GM18868 (cell line): ENCODE measurements at regions not wholly inside any gene's neighbourhood (a gene's known extent, or its start where the extent isn't known, plus 50 kb on each side); places are given as distances from the start of the nearest gene placed in this dataset.

Source experiments
- ATAC-seq: cut with Tn5 transposase; IDR thresholded peaks from one replicate; pipeline ENCODE4 v1.9.1; 2021; ENCODE audit warnings: mild to moderate bottlenecking, moderate library complexity; ENCODE audit not compliant: unreplicated experiment

DNA sequence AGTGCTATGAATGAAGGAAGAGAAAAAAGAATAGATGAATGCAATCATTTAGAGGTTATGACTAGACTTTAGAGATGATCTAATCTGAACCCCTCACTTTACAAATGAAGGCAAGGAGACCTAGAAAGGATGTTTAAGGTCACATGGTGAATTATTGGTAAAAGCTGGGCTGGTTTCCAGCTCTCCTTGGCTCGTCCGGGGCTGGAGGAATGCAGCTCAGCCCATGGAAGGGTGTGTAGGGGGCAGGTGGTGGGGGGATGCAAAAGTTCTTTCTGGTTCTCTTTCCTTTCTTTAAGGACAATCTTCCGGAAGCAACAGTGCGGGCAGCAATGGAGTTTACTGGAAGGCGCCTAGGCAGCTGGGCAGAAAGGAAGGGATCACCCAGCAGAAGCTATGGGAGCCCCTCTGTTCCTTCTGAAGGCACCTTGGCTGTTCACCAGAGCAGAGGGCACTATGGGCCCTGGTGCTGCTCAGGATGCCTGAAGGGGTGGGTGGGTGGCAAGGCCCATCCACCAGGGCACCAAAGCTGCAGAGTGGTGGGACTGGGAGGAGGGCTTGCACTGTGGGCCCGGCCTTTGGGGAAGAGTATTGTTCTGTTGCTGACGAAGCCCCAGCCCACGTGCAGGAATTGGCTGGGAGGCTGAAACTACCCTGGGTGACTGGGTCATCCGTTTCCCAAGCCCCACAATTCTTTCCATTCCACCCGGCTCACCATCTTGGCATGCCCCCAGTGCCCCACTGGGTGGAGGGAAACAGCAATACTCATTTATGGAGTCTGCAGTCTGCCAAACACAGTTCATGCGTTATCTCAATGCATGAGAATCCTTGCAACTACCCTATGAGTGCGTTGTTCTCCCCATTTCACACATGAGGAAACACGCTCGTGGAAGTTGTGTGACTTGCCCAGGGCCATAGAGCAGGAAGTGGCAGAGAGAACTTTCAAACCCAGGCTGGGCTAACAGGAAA lies 78.2 kb downstream of the IRF2BPL start:
- no peak for ATAC-seq

DNA sequence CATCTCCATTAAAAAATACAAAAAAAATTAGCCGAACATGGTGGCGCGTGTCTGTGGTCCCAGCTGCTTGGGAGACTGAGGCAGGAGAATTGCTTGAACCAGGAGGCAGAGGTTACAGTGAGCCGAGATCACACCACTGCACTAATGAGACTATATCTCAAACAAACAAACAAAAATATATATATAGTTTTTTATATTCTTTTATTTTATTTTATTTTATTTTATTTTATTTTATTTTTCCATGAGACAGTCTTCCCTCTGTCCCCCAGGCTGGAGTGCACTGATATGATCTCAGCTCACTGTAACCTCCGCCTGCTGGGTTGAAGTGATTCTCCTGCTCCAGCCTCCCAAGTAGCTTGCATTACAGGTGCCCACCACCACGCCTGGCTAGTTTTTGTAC lies 79.5 kb downstream of the IRF2BPL start:
- no peak for ATAC-seq

DNA sequence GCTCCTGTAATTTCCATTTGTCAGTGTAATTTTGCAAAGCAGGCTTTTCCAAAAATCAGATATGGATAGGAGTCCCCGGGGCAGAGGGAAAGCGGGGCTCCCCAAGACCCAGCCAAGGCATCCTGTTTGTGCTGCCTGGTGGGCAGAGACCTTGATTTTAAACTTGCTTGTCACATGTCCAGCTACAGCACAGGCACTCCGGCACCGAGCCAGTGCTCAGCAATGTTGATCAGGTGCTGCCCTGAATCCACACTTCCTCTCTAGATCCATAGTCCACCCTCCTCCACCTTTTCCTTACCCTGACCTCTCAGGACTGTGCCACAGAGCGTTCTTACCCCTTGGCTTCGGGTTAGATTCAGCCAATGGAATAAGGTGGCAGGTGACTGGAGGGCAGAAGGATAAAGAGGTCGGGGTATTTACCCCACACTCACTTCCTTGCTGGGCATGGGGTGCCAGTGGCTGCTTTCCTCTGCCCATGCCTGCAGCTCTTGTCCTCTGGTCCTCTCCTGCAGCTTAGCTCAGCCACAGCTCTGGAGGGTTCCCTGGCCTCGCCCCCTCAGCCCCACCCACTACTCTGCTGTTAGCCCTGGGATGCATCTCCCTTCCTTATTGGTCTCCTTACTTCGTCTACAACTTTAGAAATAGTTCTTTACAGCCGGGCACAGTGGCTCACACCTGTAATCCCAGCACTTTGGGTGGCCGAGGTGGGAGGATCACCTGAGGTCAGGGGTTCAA lies 80.1 kb downstream of the IRF2BPL start:
- ATAC-seq = no peak

DNA sequence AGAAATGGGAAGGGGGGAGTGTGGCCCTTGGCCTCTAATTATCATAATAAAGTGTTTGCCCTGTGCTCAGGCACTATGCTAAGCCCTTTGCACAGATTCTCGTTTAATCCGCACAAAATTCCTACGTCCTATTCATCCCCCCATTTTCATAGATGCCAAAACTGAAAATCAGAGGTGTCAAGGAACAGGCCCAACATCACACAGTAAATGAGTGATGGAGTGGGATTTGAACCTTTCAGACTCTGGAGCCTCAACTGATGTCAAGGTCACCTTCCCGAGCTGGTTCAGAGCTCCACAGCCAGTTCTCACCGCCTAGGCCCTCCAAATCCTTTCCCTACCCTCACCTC lies 80.7 kb downstream of the IRF2BPL start:
- no peak for ATAC-seq

DNA sequence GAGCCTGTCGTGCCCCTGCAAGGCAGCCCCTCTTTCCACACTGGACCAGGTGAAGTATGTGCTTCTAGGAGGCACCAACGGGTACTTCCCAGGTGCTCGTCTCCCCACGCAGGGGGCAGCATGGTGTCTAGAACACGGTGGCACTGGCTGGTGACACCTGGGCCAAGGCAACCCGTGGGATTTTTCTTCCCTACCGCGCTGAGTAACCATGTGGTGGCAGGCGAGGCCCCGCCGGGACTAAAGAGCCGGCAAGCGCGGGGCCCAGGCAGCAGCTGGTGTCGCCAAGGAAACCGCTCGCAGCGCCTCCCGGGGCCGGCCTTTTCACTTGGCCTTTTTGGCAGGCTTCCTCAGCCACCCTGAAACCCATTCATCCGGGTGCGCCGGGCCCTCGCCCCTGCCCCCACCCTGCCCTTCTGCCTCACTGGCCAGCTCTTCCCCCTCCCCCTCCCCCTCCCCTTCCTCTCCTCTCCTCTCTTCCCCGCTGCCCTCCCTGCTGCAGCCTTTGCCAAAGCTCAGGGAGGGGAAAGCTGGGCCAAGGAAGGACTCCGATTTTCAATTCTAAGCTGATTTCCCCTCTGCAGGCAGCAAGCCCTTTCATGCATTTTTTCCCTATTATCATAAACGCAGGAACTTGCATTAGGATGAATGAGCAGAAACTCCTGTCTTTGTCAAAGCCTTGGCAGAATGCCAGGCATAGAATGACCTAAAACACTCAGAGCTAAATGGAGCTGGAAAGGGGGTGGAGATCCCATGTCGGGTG lies 81.2 kb downstream of the IRF2BPL start:
- peak; percentile 71 for ATAC-seq

DNA sequence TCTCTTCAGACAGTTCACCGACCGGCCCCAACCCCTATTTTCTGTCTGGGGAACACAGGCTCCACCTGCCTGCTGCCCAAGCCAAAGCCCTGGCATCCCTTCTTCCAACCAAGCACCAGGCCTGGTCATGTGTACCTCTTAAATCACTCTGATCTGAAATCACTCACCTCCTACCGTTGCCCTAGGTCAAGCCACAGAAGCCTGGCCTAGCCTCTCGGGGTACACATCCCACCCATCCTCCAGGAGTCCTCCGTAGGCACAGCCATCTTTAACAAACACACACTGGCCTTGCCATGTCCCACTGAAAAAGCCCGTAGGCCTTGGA lies 81.8 kb downstream of the IRF2BPL start:
- ATAC-seq = peak; percentile 9

DNA sequence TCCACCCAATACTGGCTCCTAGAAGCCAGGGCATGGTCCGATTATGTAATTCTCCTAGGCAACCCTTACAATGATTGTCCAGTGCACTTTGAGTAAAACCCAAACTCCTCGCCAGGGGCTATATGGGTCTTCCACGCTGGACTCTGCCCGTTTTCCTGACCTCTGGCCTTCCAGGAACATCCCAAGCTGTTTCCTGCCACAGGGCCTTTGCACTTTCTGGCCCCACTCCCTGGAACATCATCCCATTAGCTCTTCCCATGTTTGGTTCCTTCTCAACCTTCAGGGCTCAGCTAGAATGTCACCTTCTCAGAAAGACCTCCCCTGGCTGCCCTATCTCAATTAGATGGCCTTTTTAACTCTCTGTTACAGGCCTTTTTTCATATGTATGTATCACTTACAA lies 85.4 kb downstream of the IRF2BPL start:
- no peak for ATAC-seq

DNA sequence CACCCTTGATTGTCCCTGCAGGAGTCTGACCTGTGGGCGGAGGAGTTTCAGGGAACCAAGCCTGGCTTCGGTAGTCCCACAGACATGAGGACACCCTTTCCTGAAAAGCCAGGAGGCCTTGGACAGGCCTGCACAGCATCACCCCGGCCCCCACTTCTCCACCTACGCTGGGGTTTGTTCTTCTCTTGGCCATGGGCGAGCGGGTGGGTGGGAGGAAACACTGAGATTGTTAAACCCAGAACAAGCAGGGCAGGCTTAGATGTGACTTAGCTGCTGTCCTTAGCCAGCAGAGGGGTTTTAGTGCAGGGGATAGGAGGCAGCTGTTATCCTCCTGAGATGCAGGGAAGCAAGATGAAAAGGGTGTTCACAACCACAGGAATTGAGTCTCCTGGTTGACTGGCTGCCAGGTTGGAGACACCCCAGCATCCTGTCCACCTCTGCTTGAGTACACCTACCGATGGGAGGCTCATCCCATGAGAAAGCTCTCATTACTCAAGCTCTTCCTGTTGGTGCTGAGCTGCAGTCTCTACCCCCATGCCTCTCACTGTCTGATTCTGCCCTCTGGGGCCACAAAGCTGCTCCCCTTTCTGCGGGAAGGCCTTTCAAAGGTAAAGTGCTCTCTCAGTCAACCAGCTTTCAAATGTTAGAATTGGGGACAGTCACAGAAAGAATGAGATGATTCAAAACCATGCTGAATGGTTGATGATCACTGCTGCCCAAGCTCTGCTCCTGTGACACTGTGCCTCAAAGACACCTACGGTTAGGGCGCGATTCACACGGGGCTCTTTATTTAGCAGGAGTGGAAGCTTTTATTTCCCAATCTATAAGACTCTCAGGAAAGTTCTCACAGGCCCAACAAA lies 86.3 kb downstream of the IRF2BPL start:
- ATAC-seq = no peak

DNA sequence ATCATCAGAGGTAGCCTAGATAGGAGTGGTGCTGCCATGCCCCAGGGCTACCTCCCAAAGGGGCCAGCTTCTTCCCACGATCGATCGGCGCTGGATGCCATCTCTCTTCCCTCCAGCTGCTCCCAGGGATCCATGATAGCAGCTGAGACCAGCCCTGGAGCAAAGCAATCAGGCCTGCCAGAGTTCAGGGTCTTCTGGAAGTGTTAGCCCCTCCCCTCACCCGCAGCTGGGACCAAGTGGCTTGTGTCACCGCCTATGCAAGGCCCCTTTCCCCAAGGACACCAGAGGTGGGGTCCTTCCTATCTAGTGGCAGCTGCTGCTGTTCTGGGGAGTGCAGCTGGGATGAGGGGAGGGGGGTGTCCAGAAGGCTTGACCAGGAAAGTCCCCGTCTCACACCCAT lies 87.0 kb downstream of the IRF2BPL start:
- ATAC-seq = no peak

DNA sequence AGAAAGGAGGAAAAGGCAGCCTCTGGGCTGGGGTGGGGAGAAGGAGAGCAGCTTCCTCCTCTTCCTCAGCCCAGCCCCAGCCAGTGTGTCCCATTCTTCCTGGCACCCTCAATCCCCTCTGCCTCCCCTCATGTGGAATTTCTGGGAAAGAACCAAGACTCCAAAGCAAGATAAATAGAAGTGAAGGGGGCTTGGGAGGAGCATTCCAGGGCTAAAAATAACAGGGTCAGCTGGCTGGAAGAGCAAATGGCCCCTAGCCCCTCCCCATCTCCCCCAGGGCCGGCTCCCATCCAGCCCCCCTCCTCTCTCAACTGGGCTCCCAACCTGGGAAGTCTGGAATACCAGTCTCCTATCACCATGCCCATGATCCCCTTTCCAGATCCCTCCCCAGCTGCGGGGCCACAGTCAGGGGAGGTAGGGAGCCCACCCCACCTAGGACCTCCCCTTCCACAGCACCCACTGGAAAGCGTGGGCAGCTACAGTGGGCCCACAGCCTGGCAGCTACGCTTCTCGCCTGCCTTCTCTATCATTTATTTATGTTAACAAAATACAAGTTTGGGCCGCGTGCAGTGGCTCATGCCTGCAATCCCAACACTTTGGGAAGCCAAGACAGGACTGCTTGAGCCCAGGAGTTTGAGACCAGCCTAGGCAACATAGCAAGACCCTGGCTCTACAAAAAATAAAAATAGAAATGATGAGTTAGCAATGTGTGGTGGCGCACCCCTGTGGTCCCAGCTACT lies 88.3 kb downstream of the IRF2BPL start:
- ATAC-seq = no peak

DNA sequence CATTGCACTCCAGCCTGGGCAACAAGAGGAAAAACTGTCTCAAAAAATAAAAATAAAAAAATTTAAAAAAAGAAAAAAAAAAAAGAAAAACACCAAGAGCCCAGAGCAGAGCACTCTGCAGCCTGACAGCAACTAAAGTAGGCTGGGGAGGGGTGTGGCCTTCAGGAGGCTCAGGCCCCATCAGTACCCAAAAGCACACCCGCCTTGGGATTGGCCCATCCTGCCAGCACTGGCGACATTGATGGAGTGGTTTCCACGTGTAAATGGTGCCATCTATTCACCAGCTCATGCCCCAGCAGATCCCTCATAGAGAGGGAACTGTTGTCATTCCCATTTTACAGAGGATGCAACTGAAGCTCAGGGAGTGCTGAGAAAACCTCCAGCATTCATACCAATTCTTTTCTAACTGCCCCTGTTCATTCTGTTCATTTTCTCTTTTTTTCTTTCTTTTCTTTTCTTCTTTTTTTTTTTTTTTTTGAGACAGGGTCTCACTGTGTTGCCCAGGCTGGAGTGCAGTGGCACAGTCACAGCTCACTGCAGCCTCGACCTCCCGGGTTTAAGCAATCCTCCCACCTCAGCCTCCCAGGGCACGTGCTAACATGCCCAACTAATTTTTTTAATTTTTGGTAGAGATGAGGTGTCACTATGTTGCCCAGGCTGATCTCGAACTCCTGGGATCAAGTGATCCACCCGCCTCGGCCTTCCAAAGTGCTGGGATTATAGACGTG lies 89.3 kb downstream of the IRF2BPL start:
- ATAC-seq = no peak

DNA sequence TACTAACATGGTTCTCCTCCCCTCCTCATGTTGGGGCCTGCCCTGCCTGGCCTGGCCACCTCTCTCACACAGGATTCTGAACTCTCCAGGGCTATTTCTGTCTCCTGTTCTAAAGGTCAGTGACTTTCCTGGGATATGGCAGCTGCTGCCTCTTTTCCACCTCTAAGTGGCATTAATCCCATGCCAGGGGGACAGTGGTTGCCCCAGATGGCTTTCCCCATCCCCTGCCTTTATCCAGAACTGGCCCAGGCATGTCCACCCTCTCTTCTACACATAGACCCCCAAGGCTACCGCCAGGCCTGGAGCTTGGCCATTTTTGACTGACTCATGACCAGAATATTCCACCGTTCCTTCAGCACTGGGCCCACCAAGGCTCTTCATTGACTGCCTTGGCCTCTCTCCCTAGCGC lies 90.4 kb downstream of the IRF2BPL start:
- ATAC-seq = no peak

DNA sequence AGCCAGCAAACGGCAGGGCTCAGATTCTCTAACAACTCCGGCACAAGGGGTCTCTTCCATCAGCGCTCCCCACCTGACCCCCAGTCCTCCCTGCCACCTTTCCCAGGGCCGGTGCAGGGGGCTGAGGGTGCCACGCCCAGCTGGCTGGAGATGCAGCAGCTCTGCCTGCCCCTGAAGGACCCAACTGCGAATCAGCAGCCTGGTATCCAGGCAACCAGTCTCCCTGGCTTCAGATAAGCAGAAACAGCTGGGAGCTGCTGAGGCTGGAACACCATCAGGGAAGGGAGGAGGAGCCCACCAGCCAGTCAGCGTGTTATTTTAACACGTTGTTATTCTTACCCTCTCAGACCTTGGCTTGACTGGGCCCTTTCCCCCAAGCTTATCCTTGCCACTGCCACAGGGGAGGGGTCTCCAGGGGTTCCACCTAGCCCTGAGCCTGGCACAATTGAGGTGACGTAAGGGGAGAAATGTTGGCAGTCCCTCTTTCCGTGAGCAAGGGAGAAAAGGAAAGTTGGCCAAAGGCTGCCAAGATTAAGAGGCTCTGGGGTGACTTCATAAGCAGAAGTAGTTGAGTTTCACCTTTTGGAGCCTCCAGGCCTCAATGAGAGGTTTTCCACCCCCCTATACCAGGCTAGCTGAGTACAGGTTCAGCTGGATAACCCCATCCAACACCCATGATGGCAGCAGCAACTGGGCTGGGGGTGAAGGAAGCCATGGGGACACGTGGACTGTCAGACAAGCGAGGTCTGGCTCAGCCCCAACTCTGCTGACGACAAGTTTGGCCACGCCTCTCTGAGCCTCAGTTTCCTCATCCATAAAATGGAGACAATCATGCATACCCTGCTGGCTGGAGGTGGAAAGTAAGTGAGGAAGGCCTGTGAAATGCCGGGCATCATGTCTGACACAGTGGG lies 91.1 kb downstream of the IRF2BPL start:
- no peak for ATAC-seq

DNA sequence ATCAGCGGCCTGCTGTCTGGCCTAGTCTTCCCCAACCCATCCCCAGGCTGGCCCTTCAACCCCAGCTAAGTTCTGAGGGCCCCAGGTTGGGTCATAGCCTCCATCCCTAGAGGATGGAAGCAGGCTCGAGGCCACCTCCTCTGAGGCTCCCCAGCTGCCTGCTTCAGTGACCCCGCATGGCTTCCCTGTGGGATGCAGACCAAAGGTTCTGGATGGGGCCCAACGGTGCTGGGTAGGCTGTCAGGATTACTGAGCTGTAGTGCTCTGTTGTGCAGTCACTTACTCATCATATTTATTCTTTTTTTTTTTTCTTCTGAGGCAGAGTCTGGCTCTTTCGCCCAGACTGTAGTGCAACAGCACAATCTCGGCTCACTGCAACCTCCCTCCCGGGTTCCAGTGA lies 92.0 kb downstream of the IRF2BPL start:
- ATAC-seq = no peak

DNA sequence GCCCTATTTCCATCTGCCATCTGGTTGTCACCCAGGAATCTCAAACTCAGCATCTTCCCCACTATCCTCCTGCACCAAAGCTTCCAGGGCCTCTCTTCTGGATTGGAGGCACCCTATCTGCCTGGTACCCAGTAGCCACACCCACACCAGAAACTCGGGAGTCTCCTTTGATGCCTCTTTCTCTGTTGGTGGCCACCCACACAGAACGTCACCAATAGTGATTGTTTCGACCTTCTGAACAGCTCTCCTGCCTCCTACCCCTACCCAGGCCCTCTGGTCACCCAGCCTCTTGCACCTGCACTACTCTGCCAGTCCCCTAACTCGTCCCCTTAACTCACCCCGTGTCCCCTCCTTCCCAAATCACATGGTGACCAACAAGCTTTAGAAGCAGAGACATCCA lies 95.0 kb downstream of the IRF2BPL start:
- no peak for ATAC-seq

DNA sequence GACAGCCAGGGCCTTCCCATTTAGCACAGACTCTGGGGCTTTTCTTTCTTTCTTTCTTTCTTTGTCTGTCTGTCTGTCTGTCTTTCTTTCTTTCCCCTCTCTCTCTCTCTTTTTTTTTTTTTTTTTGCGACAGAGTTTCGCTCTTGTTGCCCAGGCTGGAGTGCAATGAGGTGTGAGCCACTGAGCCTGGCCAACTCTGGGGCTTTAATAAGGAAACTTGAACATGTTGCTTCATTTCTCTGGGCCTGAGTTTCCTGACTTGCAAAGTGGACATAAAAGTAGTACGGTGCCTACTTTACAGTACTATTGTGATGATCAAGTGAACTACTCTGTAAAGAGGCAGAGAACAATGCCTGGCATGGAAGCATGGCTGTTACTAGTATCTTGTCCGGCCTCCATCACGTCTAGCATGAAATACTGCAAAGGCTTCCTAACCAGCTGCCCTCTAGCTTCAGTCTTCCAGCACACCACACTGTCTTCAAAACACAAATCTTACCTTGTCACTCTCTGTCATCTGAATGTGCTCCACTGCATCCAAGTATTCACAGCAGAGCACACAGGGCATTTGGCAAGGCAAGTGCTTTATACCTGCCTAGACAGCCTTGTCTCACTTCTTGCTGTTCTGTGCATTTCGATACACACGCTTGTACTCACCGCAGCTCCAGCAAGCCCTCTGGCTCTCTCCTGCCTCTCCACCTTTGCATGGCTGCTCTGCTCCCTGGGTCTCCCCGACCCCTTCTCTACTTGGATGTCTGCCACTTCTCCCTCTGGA lies 96.7 kb downstream of the IRF2BPL start:
- ATAC-seq = no peak

DNA sequence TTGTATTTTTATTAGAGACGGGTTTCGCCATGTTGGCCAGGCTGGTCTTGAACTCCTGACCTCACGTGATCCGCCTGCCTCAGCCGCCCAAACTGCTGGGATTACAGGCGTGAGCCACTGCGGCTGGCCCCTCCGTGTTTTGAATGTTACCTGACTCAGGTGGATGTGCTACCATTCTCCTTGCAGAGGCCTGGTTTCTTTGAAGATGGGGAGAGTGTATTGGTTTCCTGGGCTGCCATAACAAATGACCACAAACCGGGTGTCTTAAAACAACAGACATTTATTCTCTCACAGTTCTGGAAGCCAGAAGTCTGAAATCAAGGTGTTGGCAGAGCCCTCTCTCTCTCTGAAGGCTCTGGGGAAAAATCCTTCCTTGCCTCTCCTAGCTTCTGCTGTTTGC lies 98.0 kb downstream of the IRF2BPL start:
- ATAC-seq = no peak

DNA sequence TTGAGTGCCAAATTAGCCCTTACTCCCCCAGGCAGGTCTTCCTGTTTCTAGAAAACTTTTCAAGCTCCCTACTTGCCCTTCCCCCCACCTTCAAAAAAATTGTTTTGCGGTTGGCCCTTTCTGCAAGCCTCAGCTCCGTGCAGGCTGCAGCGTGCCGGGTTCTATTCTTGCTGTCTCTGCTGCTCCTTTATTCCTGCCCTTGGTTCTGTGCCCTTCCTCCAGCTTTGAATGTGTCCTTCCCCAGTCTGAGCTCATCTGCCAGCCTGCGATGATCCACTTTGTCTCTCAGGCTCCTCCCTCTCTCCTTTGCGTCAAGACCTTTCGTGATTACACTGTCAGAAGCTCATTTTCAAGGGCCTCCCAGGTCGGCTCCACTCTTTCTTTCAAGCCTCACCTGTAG lies 98.6 kb downstream of the IRF2BPL start:
- no peak for ATAC-seq
